ENCODE measurements at regions not wholly inside any gene's neighbourhood (a gene's known extent, or its start where the extent isn't known, plus 50 kb on each side); places are given as distances from the start of the nearest gene placed in this dataset.

DNA sequence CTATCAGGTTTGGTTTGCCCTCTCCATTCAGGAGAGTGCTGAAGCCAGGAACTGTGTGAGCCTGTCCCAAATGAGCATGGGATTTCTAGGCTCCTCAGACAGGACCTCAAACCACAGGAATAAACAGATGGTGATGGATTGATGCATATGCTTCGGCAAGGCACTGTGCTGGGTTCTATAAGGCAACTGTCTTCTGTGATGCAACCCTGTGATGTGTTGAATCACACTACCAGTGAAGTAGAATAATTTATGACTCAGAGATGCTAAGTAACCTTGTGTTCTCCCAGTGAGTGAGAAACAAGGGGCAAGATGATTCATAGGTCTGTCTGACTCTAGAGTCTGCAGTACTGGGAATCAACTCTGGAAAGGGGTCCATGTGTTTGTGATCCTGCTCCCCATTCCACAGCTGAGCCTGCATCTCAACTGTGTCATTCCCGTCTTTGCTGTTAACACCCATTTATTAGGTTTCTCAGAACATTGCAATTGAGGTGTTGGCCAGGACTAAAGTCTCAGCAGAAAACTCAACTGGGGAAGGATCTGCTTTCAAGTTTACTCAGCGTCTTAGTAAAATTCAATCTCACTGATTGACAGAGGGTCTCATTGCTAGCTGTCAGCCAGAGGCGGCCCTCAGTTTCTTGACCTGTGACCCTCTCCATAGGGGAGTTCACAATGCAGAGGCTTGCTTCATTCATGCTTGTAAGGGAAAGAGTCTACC lies 510.1 kb upstream of the CFAP20DC start:
- ATAC-seq (peak; percentile 72), DNase-seq (no peak)
- Histone ChIP-seq H3K27ac (no peak overlapping the region), H3K9me3 (no peaks in the 10 kb centered on the region), H3K4me1 (no peaks in the 10 kb centered on the region), H3K4me3 (no peak overlapping the region), H3K36me3 (no peaks in the 10 kb centered on the region), H3K27me3 (no peaks in the 10 kb centered on the region)
- intact Hi-C loops (cut with DNase I) = no loop called here
- TF ChIP-seq, protein P1, sequence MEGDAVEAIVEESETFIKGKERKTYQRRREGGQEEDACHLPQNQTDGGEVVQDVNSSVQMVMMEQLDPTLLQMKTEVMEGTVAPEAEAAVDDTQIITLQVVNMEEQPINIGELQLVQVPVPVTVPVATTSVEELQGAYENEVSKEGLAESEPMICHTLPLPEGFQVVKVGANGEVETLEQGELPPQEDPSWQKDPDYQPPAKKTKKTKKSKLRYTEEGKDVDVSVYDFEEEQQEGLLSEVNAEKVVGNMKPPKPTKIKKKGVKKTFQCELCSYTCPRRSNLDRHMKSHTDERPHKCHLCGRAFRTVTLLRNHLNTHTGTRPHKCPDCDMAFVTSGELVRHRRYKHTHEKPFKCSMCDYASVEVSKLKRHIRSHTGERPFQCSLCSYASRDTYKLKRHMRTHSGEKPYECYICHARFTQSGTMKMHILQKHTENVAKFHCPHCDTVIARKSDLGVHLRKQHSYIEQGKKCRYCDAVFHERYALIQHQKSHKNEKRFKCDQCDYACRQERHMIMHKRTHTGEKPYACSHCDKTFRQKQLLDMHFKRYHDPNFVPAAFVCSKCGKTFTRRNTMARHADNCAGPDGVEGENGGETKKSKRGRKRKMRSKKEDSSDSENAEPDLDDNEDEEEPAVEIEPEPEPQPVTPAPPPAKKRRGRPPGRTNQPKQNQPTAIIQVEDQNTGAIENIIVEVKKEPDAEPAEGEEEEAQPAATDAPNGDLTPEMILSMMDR (IDR thresholded peaks at IDR 0.05) = no peak

DNA sequence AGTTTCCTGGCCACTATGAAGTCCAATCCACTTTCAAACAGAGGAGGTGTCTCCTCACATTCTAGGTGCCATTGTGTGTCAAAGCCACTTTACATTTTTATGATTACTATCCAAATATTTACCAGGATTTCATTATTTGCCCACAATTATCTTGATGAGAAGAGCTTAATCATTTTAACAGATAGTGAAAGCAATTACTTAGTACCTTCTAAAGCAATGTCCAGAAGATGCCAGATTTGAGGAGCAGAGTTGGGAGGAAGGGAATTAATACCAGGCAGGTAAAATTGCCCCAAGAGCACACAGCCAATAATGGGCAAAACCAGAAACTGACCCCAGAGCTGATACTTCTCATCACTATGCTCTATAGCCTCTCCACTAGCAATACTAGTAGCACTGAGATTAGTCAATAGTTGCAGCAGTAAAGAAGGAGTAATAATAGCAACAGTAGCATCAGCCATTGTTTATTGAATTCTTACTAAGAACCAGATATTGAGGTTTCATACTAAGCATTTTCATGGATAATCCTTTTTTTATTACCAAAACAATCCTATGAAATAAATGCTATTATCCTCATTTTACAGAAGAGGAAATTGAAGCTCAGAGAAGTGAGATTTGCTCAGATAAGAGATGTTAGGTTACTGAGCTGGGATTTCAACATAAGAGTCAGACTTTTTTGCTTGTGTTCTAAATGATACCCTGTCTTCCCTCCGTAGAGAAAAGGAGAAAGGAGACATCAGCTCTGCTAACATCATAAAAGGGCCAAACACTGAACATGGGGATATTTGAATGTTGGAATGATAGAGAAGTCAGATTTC lies 509.3 kb upstream of the CFAP20DC start:
- no peak overlapping the region for H3K4me3 ChIP-seq
- DNase-seq = no peak
- TF ChIP-seq, protein P1 (IDR thresholded peaks at IDR 0.05) = no peak
- H3K27me3 ChIP-seq = no peaks in the 10 kb centered on the region
- no peaks in the 10 kb centered on the region for H3K9me3 ChIP-seq
- H3K36me3 ChIP-seq = no peaks in the 10 kb centered on the region
- H3K4me1 ChIP-seq = no peaks in the 10 kb centered on the region
- no peak overlapping the region for H3K27ac ChIP-seq
- intact Hi-C loops (cut with DNase I) = no loop called here
- ATAC-seq = no peak

- TF ChIP-seq, protein P1 (IDR thresholded peaks at IDR 0.05) = no peak
- no peaks in the 10 kb centered on the region for H3K27me3 ChIP-seq
- H3K4me3 ChIP-seq = no peak overlapping the region
- intact Hi-C loops (cut with DNase I) = no loop called here
- no peaks in the 10 kb centered on the region for H3K9me3 ChIP-seq
- H3K27ac ChIP-seq = no peak overlapping the region
- DNase-seq = no peak
- H3K4me1 ChIP-seq = no peaks in the 10 kb centered on the region
- H3K36me3 ChIP-seq = no peaks in the 10 kb centered on the region
- no peak for ATAC-seq
These were observed 505.9 kb upstream of the CFAP20DC start for GRCh38 chr3:59555593-59556315.

- Histone ChIP-seq H3K4me1 (no peaks in the 10 kb centered on the region), H3K27me3 (no peaks in the 10 kb centered on the region), H3K4me3 (no peak overlapping the region), H3K27ac (no peak overlapping the region), H3K9me3 (no peaks in the 10 kb centered on the region), H3K36me3 (no peaks in the 10 kb centered on the region)
- DNase-seq (no peak), ATAC-seq (no peak)
- TF ChIP-seq, protein P1 (IDR thresholded peaks at IDR 0.05) = no peak
- intact Hi-C loops (cut with DNase I) = no loop called here
These were observed 503.3 kb upstream of the CFAP20DC start for GRCh38 chr3:59553076-59553475.

DNA sequence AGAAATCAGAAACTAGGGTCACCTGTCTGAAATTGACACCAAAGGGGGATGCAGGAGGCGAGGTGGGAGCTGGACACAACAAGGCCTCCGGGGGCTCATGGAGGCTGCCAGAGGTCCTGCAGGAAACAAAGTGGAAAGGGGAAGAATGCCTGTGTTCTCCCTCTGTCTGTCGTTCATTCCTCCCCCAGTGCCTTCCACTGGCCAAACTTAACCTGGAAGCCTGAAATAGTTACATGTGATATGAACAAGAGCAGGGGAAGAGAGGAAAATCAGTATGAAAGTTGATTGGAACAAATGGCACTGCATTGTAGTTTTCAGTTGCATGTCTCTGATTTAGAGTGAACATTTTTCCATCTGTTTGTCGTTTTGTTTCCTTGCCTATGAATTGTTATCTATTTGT lies 502.0 kb upstream of the CFAP20DC start:
- intact Hi-C loops (cut with DNase I) = no loop called here
- no peaks in the 10 kb centered on the region for H3K9me3 ChIP-seq
- no peaks in the 10 kb centered on the region for H3K36me3 ChIP-seq

More for the DNA sequence above, 502.0 kb upstream of the CFAP20DC start:
- H3K4me3 ChIP-seq = no peak overlapping the region
- H3K27ac ChIP-seq = no peak overlapping the region
- TF ChIP-seq, protein P1 (IDR thresholded peaks at IDR 0.05) = no peak
- no peak for DNase-seq
- no peaks in the 10 kb centered on the region for H3K27me3 ChIP-seq
- no peak for ATAC-seq
- H3K4me1 ChIP-seq = no peaks in the 10 kb centered on the region
